Left renal pelvis (tissue), 4 donors: ENCODE measurements at regions not wholly inside any gene's neighbourhood (a gene's known extent, or its start where the extent isn't known, plus 50 kb on each side); places are given as distances from the start of the nearest gene placed in this dataset.
"Not testable (repeated sequence)": the region's sequence is repeated elsewhere in the genome, so short reads cannot be mapped to it uniquely, and the experiment has no call there.

ENCODE experiments used
- DNase-seq, 4 donors: peaks; one replicate each; pipeline ENCODE4 v3.0.0-alpha.2; 2013; ENCODE audit warnings: low read depth in 4 of 4, low spot score in 3 of 4

DNA sequence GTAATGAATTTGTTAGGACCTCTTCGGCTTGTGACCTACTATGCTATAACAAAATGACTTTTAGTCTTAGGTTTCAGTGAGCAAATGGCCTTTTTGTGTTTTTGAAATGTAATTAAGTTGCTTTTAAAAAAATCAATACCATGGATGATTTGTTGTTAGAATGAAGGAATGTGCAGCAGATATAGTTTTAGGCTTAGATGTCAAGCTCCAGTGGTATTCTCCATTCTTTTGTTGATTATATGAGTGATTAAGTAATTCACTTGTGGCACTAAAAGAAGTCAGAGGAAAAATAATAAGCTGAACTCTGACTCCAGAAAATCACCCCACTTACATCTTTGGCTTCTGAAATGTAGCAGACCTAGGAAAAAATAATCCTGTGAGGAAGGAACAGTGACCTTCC, 474.1 kb upstream of the MIS18BP1 start:
- DNase-seq, result no peak

DNA sequence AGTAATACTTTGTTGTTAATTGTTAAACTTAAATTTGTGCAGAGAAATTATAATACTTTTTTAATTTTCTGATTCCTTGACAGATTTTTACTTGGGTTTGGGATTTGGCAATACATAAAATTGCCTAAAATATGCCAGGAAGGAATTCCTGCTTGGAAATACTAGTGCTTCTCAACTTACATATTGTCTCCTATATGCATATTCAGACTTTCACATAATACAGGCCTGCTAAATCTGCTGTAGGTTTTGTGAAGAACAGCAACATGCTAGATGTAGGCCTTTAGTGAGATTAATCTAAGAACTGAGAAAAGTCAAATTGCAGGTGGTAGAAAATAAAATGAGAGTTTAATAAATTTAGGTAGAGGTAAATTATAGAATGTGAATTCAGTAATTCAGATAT, 468.5 kb upstream of the MIS18BP1 start:
- DNase-seq, result no peak

DNA sequence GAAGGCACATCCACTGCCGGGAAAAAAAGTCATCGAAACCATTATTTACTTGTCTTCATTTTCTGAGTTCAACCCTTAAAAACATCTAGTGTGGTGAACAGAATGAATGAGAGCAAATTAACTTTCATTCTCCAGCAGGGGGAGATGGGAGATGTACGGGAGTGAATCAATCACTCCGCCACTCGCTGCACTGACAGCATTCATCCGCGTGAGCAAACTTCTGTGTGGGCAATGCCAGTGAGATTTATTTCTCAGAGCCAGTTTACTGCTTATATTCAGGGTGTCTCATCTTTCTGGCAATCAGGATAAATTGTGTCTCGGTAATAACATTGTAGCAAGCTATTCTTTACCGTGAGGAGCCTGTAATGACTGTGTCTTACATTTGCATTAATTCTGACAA, 463.6 kb upstream of the MIS18BP1 start:
- peak in 2 of 4 donors; percentile 43 to 64 for DNase-seq

DNA sequence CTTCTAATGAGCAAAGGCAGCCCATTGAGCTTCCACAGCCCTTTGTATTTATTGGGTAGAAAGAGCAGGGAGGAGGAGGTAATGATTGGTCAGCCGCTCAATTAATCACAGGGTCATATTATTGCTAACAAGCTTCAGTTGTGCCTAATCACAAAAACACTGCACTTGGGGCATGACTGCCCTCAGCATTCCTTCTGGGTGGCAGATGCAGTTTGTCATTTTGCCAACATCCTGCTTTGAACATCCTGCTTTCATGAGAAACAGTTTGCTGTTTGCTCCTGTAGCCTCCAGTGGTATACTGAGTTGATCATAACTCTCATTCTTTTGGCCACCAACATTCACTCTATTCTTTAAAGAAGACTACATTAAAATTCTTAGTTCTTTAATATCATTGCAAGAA, 462.9 kb upstream of the MIS18BP1 start:
- no peak for DNase-seq

DNA sequence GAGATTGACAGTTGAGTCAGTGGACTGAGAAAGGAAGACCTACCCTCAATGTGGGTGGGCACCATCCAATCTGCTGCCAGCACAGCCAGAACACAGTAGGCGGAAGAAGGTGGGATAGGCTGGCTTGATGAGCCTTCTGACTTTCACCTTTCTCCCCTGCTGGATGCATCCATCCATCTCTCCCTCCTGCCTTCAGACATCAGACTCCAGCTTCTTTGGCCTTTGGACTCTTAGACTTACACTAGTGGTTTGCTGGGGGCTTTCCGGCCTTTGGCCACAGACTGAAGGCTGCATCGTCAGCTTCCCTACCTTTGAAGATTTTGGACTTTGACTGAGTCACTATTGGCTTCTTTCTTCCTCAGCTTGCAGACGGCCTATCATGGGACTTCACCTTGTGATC, 456.5 kb upstream of the MIS18BP1 start:
- DNase-seq, result no peak

DNA sequence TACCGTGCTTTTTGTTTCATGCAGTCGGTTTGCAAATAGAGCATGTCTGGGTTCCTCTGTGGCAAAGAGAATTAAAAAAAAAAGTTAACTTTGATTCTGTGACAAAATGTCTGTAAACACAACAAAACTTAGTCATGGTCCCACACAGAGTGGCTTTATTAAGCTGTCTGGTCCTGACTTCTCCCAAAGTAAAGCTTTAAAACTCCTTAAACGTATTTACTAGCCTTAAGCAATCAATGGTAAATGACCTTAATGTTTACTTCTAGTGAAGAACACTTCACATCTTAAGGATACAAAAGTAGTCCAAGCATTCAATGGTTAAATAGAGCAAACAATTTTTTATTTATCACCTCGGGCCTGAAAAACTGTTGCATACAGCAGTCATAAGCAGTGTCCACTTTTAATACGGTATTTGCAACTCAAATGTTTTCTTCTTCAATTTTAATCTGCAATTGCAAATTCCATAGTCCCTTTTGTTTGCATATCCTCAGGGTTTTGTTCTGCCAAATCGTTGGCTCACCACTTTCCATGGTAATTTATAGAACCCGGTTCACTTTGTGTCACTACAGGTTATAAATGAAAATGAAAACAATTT, 453.0 kb upstream of the MIS18BP1 start:
- no peak for DNase-seq

DNA sequence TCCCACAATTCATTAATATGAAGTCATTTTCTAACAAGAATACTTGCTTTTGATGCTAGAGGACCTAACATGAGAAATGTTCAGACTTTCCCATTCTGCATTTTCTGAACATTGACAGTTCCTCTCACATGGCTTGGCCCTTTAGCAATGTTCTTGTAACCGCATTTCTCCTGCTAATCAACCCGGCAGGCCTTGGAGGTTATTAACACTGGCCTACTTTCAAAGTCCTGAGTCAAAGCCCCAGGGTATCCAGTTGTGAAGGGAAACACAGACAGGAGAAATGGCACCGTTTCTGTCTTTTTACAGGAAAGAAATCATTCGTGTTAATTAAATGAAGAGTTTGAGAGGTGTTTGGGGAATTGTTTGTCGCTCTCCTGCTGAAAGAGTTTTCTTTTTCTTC, 446.5 kb upstream of the MIS18BP1 start:
- DNase-seq, result no peak

DNA sequence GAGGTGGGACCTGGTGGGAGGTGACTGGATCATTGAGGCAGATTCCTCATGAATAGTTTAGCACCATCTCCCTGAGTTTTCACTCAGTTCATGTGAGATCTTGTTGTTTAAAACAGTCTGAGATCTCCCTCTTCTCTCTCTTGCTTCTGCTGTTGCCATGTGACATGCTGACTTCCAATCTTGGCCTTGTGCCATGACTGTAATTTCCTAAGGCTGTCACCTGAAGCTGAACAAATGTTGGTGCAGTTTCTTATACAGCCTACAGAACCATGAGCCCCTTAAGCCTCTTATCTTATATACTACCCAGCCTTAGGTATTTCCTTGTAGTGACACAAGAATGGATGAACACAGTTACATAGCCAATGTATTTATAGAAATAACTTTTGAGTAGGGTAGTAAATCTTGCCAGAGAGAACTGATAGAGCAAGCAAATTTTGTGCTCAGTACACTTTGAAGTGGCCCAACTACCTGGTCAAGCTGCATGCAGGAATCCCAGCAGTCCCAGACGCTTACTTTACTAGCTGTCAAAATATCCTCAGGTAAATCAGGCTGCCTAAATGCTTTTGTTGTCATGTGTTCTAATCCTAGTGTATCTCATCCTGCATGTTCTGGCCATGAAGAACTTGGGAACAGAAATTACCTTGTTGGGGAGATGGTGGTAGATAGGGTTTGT, 445.6 kb upstream of the MIS18BP1 start:
- peak in 1 of 4 donors; percentile 41 for DNase-seq

DNA sequence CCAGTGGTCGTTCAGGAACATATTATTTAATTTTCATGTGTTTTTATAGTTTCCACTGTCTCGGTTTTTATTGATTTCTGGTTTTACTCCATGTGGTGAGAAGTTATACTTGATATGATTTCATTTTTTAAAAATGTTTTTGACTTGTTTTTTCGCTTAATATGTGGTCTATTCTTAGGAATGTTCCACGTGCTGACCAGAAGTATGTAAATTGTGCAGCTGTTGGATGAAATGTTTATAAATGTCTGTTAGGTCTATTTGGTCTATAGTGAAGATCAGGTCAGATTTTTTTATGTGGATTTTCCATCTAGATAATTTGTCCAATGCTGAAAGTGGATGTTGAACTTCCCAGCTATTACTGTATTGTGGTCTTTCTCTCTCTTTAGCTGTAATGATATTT, 433.8 kb upstream of the MIS18BP1 start:
- DNase-seq, result no peak

DNA sequence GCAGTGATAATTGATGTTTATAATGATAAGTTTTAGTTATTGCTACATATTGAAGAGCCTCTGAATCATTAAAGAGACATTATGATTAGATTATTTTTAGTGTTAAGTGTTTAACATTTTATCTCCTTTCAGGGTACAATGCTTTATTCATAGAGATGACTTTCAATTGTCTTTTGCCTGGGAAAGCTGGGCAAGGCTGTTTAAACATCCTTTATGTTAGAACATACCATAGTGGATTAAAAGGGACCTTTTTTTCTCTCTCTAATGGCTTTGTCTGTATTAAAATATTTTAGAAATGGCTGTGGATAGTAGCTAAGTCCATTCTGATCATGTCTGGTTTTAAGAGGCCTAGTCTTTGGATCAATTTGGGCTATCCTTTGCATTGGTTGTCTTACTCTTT, 427.5 kb upstream of the MIS18BP1 start:
- no peak for DNase-seq

DNA sequence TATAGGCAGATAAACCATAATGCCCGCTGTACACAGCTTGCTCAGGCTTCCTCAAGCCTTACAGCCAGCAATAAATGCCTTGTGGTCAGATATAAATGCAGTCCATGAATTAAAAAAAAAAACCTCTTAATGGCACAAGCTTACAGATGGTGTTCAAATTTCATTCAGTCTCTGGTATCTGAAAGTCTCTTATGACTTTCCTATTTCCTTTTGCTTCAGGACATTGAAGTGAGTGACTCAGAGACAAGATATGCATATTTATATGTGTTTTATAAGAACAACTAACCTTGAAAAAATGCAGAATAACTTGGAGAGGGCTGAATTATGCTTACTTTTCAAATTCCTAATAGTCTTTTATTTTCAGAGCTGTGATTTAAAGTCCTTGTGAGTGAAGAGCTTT, 426.9 kb upstream of the MIS18BP1 start:
- DNase-seq, result no peak

DNA sequence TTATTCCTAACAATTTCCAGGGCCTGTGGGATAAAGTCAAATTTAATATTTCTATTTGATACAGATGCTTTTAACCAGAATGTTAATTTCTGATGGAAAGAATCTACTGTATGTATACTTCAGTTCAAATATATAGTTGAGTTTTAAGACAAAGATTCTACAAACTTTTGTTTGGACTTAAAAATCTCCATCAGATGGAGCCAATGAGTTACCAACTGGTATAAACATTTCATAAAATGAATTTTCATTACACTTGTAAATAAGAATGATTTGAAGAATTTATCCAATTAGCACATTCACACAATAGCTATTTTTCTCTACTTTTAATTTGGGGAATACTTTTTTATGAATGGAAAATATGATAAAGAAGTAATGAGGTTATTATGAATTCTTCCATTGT, 425.2 kb upstream of the MIS18BP1 start:
- DNase-seq, result no peak

DNA sequence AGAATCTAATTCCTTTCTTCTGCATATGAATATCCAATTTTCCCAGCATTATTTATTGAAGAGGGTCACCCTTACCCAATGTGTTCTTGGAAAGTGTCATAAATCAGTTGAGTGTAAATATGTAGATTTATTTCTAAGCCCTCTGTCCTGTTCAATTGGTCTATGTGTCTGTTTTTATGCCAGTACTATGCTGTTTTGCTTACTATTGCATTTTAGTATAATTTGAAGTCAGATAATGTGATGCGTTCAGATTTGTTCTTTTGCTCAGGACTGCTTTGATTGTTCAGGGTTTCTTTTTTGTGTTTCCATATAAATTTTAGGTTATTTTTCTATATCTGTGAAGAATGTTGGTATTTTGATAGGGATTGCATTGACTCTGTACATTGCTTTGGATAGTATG, 420.4 kb upstream of the MIS18BP1 start:
- no peak for DNase-seq

DNA sequence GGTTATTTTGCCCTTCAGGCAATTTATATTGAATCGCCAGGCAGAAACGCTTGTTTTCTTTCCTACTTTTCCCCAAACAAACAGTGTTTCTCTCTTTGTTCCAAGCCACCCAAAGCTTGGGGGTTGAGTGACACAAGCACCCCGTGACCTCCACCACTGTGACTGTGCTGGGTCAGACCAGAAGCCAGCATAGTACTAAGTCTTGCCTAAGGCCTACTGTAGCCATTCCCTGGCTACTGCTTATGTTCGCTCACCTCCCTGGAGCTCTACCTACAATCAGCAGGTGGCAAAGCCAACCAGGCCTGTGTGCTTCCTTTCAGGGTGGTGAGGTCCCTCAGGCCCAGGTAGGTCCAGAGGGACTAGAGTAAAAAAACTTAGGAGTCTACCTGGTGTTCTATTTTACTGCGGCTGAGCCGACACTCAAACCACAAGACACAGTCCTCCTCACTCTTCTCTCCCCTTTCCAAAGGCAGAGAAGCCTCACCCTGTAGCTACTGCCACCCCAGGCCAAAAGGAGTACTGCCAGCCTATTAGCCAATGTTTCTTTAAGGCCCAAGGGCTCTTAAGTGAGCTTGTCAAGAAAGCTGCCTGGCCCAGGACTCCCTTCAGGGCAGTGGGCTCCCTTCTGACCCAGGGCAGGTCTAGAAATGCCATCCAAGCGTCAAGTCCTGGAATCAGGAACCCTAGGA, 411.8 kb upstream of the MIS18BP1 start:
- DNase-seq, result no peak

DNA sequence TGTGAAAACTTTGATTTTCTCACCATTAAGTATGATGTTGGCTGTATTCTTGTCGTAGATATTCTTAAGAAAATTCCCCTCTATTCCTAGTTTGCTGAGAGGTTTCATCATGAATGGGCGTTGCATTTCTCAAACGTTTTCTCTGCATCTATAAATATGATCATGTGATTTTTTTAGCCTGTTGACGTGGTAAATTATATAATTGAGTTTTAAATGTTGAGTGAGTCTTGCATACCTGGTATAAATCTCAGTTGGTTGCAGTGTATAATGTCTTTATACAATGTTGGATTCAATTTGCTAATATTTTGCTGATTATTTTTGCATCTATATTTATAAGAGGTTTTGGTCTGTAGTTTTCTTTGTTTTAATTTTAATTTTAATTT, 405.9 kb upstream of the MIS18BP1 start:
- no peak for DNase-seq

DNA sequence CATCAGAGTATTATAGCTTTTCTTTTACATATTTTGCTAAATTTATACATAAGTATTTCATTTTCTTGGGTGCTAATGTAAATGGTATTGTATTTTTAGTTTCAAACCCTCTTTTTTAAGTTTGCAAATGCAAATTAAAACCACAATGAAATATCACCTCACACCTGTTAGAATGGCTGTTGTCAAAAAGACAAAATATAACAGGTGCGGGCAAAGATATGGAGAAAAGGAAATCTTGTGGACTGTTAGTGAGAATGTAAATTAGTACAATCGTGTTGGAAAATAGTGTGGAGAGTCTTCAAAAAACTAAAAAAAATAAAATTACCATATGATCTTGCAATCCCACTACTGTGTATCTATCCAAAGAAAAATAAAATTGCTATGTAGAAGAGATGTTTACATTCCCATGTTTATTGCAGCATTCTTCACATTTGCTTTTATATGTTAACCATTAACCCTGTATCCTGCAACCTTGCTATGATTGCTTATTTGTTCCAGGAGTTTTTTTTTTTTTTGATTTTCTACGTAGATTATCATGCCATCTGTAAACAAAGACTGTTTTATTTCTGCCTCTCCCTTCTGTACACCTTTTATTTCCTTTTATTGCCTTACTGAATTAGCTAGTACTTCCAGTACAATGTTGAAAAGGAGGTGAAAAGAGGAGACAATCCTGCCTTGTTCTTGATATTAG, 405.4 kb upstream of the MIS18BP1 start:
- DNase-seq, result no peak

DNA sequence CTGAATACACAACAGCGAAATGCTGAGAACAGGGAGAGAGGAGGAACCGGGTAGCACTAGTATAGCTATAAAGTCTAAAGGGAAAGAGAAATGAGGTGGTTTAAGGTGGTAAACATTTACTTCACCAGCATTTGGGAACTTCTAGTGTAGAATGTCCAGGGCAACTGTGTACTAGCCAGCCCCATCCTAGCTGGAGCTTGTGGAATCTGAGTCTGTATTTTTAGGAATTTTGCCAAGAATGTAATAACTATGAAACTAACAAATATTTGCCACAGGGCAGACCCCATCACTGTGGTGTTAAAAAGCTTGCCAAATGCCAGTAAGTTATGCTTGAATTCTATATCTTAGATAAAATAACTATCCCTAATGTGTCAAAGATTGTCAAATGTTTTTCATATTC, 398.9 kb upstream of the MIS18BP1 start:
- no peak for DNase-seq

DNA sequence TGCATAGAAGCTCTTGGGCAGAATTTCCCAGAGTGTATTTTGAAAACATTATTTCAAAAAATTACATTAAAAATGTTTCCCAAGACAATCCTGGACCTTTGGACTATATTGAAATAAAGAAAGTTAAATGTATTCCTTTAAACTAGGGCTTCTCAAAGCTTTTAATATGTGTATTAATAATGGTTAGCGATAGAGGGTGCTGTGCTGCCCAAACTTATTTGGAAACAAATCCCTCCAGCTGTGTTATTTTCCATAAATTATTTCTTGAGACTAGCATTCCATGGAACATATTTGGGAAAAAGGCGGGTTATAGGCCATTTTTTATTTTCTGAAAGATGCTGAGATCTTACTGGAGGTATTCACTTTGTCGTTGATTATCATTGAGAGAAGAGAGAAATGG, 397.8 kb upstream of the MIS18BP1 start:
- no peak for DNase-seq

DNA sequence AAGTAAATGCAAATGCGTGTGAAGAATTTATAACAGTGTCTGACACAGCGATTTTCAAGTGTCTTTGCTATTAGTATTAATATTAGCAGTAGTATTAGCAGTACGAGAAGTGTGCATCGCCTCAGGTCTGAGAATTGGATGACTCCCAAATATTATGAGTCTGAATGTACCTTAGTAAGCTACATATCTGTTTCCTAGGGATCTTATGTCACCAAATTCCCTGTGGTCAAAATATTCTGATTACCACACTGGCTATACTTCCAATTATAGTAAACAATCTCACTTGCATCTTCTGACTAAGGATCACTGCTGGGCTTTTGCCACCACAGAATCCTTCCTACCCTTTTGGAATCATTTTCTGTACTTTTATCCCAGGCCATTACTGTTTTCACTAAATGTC, 396.0 kb upstream of the MIS18BP1 start:
- DNase-seq, result no peak

DNA sequence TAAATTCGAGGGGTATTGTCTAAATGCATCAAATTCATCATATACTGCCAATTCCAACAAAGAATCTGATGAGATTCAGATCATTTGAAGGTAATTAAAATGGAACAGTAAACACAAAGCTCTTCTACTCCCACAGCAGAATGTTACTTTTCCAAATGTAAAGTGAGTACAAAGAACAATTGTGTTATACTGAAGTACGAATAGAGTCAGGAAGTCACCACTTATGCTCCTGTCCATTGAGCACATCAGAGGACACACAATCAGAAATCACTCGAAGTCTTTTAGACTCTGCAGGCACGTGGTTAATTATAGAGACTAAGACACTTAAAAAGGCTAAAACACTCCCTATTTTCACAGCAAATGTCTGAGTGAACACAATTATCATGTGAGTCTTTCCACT, 388.5 kb upstream of the MIS18BP1 start:
- no peak for DNase-seq

DNA sequence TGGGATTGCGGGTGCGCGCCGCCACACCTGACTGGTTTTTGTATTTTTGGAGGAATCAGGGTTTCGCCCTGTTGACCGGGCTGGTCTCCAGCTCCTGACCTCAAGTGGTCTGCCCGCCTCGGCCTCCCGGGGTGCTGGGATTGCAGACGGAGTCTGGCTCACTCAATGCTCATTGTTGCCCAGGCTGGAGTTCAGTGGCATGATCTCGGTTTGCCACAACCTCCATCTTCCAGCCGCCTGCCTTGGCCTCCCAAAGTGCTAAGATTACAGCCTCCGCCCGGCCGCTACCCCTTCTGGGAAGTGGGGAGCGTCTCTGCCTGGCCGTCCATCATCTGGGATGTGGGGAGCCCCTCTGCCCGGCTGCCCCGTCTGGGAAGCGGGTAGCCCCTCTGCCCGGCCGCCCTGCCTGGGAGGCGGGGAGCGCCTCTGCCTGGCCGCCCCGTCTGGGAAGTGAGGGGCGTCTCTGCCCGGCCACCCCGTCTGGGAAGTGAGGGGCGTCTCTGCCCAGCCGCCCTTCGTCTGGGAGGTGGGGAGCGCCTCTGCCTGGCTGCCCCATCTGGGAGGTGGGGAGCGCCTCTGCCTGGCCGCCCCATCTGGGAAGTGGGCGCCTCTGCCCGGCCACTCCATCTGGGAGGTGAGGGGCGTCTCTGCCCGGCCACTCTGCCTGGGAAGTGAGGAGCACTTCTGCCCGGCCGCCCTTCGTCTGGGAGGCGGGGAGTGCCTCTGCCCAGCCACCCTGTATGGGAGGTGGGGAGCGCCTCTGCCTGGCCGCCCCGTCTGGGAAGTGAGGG, 381.8 kb upstream of the MIS18BP1 start:
- DNase-seq, result not testable (repeated sequence)
